RWPE2 (cell line): ENCODE measurements at regions not wholly inside any gene's neighbourhood (a gene's known extent, or its start where the extent isn't known, plus 50 kb on each side); places are given as distances from the start of the nearest gene placed in this dataset.

Experiments used
- ATAC-seq: fragments of 200-7000 bp; cut with Tn5 transposase; 3 replicates; pipeline ENCODE4 v1.9.1; 2021; ENCODE audit warnings: low read depth
- DNase-seq: peaks from one replicate; pipeline ENCODE4 v3.0.0-alpha.2; 2020; ENCODE audit warnings: low spot score
- H3K27ac ChIP-seq: fragments of 450-650 bp; 2 replicates; pipeline ENCODE4 v1.5.1; 2017; ENCODE audit warnings: mild to moderate bottlenecking; ENCODE audit not compliant: poor library complexity, severe bottlenecking
- H3K27me3 ChIP-seq: fragments of 250-450 bp; sonication (Bioruptor Pico); 2 replicates; pipeline ENCODE4 v1.5.1; 2021; ENCODE audit warnings: mild to moderate bottlenecking, moderate library complexity; ENCODE audit not compliant: insufficient read depth, poor library complexity, severe bottlenecking
- H3K36me3 ChIP-seq: fragments of 250-450 bp; sonication (Bioruptor Pico); 2 replicates; pipeline ENCODE4 v1.5.1; 2020; ENCODE audit warnings: low read depth, mild to moderate bottlenecking, moderate library complexity
- H3K4me1 ChIP-seq: fragments of 250-450 bp; sonication (Bioruptor Pico); 2 replicates; pipeline ENCODE4 v1.5.1; 2021; ENCODE audit warnings: mild to moderate bottlenecking, moderate library complexity; ENCODE audit not compliant: insufficient read depth, poor library complexity, severe bottlenecking
- H3K4me3 ChIP-seq: fragments of 250-450 bp; sonication (Bioruptor Pico); 2 replicates; pipeline ENCODE4 v1.5.1; 2021; ENCODE audit warnings: mild to moderate bottlenecking, moderate library complexity; ENCODE audit not compliant: severe bottlenecking
- H3K9me3 ChIP-seq: fragments of 250-450 bp; sonication (Bioruptor Pico); 2 replicates; pipeline ENCODE4 v1.5.1; 2021; ENCODE audit warnings: mild to moderate bottlenecking, moderate library complexity; ENCODE audit not compliant: severe bottlenecking
- TF ChIP-seq, protein P1 (sequence below): fragments of 450-650 bp; IDR thresholded peaks from one replicate; pipeline ENCODE4 v1.5.1; 2017; ENCODE audit warnings: mild to moderate bottlenecking, moderate library complexity; ENCODE audit not compliant: poor library complexity, severe bottlenecking

DNA sequence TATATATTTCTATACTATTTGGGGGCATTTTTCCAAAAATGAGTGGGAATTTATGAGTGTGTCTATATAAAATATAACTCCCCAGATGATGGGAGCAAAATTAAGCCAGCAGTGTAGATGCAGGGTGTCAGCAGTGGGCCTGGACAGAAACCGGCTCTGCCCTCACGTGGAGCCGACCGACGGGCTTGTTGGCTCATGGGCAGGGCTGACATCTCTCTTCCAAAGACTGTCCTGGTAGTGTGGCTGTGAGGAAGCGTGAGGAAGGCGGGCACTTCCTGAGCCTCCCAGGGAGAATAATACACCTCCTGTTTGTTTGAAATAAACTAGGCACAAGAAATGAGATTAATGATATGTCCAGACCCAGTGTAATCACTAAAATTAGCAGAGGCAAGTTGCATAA lies 206.5 kb downstream of the TEX29 start:
- TF ChIP-seq, protein P1, sequence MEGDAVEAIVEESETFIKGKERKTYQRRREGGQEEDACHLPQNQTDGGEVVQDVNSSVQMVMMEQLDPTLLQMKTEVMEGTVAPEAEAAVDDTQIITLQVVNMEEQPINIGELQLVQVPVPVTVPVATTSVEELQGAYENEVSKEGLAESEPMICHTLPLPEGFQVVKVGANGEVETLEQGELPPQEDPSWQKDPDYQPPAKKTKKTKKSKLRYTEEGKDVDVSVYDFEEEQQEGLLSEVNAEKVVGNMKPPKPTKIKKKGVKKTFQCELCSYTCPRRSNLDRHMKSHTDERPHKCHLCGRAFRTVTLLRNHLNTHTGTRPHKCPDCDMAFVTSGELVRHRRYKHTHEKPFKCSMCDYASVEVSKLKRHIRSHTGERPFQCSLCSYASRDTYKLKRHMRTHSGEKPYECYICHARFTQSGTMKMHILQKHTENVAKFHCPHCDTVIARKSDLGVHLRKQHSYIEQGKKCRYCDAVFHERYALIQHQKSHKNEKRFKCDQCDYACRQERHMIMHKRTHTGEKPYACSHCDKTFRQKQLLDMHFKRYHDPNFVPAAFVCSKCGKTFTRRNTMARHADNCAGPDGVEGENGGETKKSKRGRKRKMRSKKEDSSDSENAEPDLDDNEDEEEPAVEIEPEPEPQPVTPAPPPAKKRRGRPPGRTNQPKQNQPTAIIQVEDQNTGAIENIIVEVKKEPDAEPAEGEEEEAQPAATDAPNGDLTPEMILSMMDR, result no peak
- no peaks in the 10 kb centered on the region for H3K4me1 ChIP-seq
- H3K9me3 ChIP-seq, result no peaks in the 10 kb centered on the region
- H3K27me3 ChIP-seq, result peaks cover 10% of the 10 kb centered on the region
- no peak overlapping the region for H3K27ac ChIP-seq
- DNase-seq, result no peak
- no peak for ATAC-seq
- H3K4me3 ChIP-seq, result no peak overlapping the region
- no peaks in the 10 kb centered on the region for H3K36me3 ChIP-seq

GRCh38 chr13:111527614-111528229 lies 207.3 kb downstream of the TEX29 start:
- H3K9me3 ChIP-seq, result no peaks in the 10 kb centered on the region
- ATAC-seq (no peak), DNase-seq (no peak)
- H3K36me3 ChIP-seq, result no peaks in the 10 kb centered on the region
- H3K4me1 ChIP-seq, result no peaks in the 10 kb centered on the region
- H3K4me3 ChIP-seq, result no peak overlapping the region
- H3K27ac ChIP-seq, result no peak overlapping the region
- peaks cover 15% of the 10 kb centered on the region for H3K27me3 ChIP-seq
- TF ChIP-seq, protein P1, result no peak

DNA sequence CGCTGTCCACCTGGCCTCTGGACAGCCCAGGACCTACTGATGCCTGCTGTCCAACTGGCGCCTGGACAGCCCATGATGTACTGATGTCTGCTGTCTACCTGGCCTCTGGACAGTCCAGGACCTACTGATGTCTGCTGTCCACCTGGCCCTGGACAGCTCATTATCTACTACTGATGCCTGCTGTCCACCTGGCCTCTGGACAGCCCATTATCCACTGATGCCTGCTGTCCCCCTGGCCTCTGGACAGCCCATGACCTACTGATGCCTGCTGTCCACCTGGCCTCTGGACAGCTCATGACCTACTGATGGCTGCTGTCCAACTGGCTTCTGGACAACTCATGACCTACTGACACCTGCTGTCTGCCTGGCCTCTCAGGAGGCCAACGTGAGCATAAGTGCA lies 208.1 kb downstream of the TEX29 start:
- peaks cover 23% of the 10 kb centered on the region for H3K27me3 ChIP-seq
- TF ChIP-seq, protein P1, result no peak
- no peaks in the 10 kb centered on the region for H3K9me3 ChIP-seq
- DNase-seq (no peak), ATAC-seq (no peak)
- H3K4me1 ChIP-seq, result no peaks in the 10 kb centered on the region
- H3K4me3 ChIP-seq, result no peak overlapping the region
- no peaks in the 10 kb centered on the region for H3K36me3 ChIP-seq
- no peak overlapping the region for H3K27ac ChIP-seq

- Histone ChIP-seq H3K9me3 (no peaks in the 10 kb centered on the region), H3K4me3 (no peak overlapping the region), H3K27me3 (peaks cover 41% of the 10 kb centered on the region), H3K36me3 (no peaks in the 10 kb centered on the region), H3K27ac (no peak overlapping the region), H3K4me1 (no peaks in the 10 kb centered on the region)
- TF ChIP-seq, protein P1, result no peak
- DNase-seq, result no peak
- ATAC-seq, result no peak
Measured at GRCh38 chr13:111530137-111530870, 209.9 kb downstream of the TEX29 start.

DNA sequence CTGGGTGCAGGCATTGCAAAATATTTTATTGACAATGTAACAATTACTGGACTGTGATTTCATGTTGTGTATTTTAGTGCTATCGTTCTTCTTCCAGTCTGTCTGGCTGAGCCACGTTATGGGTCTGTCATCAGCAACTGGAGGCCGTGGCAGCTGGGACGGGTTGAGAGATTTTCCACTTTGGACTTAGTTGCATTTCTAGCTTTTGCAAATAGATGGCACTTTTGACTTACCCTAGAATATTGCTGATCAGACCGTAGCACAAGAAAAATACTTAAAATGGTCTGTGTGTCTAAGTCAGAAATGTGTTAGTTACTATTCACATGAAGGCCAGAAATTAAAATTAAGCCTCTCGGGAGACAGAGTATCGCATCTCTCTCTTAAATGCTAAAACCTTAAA lies 211.1 kb downstream of the TEX29 start:
- no peak for DNase-seq
- H3K4me1 ChIP-seq, result no peaks in the 10 kb centered on the region
- H3K9me3 ChIP-seq, result no peaks in the 10 kb centered on the region
- ATAC-seq, result no peak
- TF ChIP-seq, protein P1, result peak; percentile 26
- no peak overlapping the region for H3K27ac ChIP-seq
- H3K4me3 ChIP-seq, result no peak overlapping the region
- peaks cover 53% of the 10 kb centered on the region for H3K27me3 ChIP-seq
- H3K36me3 ChIP-seq, result no peaks in the 10 kb centered on the region
